ENCODE measurements at regions not wholly inside any gene's neighbourhood (a gene's known extent, or its start where the extent isn't known, plus 50 kb on each side); places are given as distances from the start of the nearest gene placed in this dataset.

GRCh38 chr3:157844216-157844615 is 262.0 kb downstream of the SHOX2 start:
- Histone ChIP-seq H3K9me3 (no peaks in the 10 kb centered on the region), H3K36me3 (no peaks in the 10 kb centered on the region), H3K4me1 (no peaks in the 10 kb centered on the region), H3K27me3 (no peaks in the 10 kb centered on the region), H3K4me3 (no peak overlapping the region), H3K27ac (no peak overlapping the region)
- WGBS, 2 donors: 77 to 85% methylated on average over 3 of the region's 3 CpGs
- intact Hi-C loops (cut with DNase I): no loop called here
- no peak for DNase-seq
- TF ChIP-seq, protein P1, sequence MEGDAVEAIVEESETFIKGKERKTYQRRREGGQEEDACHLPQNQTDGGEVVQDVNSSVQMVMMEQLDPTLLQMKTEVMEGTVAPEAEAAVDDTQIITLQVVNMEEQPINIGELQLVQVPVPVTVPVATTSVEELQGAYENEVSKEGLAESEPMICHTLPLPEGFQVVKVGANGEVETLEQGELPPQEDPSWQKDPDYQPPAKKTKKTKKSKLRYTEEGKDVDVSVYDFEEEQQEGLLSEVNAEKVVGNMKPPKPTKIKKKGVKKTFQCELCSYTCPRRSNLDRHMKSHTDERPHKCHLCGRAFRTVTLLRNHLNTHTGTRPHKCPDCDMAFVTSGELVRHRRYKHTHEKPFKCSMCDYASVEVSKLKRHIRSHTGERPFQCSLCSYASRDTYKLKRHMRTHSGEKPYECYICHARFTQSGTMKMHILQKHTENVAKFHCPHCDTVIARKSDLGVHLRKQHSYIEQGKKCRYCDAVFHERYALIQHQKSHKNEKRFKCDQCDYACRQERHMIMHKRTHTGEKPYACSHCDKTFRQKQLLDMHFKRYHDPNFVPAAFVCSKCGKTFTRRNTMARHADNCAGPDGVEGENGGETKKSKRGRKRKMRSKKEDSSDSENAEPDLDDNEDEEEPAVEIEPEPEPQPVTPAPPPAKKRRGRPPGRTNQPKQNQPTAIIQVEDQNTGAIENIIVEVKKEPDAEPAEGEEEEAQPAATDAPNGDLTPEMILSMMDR (IDR thresholded peaks at IDR 0.05): no peak
- no peak for TF ChIP-seq POLR2A (IDR thresholded peaks at IDR 0.05)

- intact Hi-C loops (cut with DNase I): no loop called here
- 89 to 90% methylated on average over 3 of the region's 3 CpGs for WGBS, 2 donors
- Histone ChIP-seq H3K4me1 (no peaks in the 10 kb centered on the region), H3K27ac (no peak overlapping the region), H3K27me3 (no peaks in the 10 kb centered on the region), H3K4me3 (no peak overlapping the region), H3K9me3 (no peaks in the 10 kb centered on the region), H3K36me3 (no peaks in the 10 kb centered on the region)
- TF ChIP-seq, protein P1 (IDR thresholded peaks at IDR 0.05): no peak
- TF ChIP-seq POLR2A (IDR thresholded peaks at IDR 0.05): no peak
- DNase-seq: no peak
These were observed 265.2 kb downstream of the SHOX2 start for GRCh38 chr3:157841029-157841428.

GRCh38 chr3:157840564-157840963 is 265.7 kb downstream of the SHOX2 start:
- intact Hi-C loops (cut with DNase I): no loop called here
- H3K27ac ChIP-seq: no peak overlapping the region
- H3K9me3 ChIP-seq: no peaks in the 10 kb centered on the region
- TF ChIP-seq, protein P1 (IDR thresholded peaks at IDR 0.05): no peak
- TF ChIP-seq POLR2A (IDR thresholded peaks at IDR 0.05): no peak
- DNase-seq: no peak
- no peaks in the 10 kb centered on the region for H3K4me1 ChIP-seq
- no peaks in the 10 kb centered on the region for H3K36me3 ChIP-seq
- H3K4me3 ChIP-seq: no peak overlapping the region
- H3K27me3 ChIP-seq: no peaks in the 10 kb centered on the region
- WGBS, 2 donors: 64 to 66% methylated on average over 2 of the region's 2 CpGs

- 72 to 83% methylated on average over 6 to 7 of the region's 7 CpGs for WGBS, 2 donors
- Histone ChIP-seq H3K4me1 (no peaks in the 10 kb centered on the region), H3K4me3 (peak overlapping the region in 1 of 4 donors; percentile 30), H3K9me3 (no peaks in the 10 kb centered on the region), H3K36me3 (no peaks in the 10 kb centered on the region), H3K27ac (peak overlapping the region in 2 of 4 donors; percentile 15 to 21), H3K27me3 (no peaks in the 10 kb centered on the region)
- DNase-seq: no peak
- intact Hi-C loops (cut with DNase I): no loop called here
- TF ChIP-seq POLR2A (IDR thresholded peaks at IDR 0.05): no peak
- TF ChIP-seq, protein P1 (IDR thresholded peaks at IDR 0.05): no peak
These were observed 267.8 kb downstream of the SHOX2 start for GRCh38 chr3:157838457-157838856.

DNA sequence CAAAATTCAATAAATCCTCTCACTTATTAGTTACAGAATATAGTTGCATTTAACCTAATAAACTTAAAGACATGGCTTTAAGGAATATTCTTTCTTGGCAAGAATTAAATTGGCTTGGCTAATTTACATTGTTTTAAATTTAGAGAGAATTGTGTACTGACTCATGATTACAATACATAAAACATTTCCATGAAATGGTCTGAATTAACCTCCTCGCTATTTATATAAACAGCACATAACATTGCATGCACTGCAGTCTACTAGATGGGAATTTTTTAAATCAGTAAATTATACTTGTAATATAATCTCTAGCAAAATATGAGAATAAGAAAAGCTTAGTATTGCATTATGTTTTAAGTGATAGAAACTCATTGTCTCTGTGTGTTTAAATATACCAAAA is 268.9 kb downstream of the SHOX2 start:
- Histone ChIP-seq H3K4me3 (no peak overlapping the region), H3K27ac (no peak overlapping the region), H3K27me3 (no peaks in the 10 kb centered on the region), H3K36me3 (no peaks in the 10 kb centered on the region), H3K9me3 (no peaks in the 10 kb centered on the region), H3K4me1 (no peaks in the 10 kb centered on the region)
- intact Hi-C loops (cut with DNase I): no loop called here
- TF ChIP-seq, protein P1 (IDR thresholded peaks at IDR 0.05): no peak
- no peak for DNase-seq
- WGBS, 2 donors: 68 to 79% methylated on average over 1 of the region's 1 CpG
